Stimulated activated CD8-positive, alpha-beta memory T cell treated with anti-CD3 and anti-CD28 coated beads, Interleukin-4, amount 100 ng/mL, for 48 hours (primary cell): ENCODE measurements at regions not wholly inside any gene's neighbourhood (a gene's known extent, or its start where the extent isn't known, plus 50 kb on each side); places are given as distances from the start of the nearest gene placed in this dataset.

Experiments
- DNase-seq: peaks from one replicate; pipeline ENCODE4 v3.0.0-alpha.2; 2020

DNA sequence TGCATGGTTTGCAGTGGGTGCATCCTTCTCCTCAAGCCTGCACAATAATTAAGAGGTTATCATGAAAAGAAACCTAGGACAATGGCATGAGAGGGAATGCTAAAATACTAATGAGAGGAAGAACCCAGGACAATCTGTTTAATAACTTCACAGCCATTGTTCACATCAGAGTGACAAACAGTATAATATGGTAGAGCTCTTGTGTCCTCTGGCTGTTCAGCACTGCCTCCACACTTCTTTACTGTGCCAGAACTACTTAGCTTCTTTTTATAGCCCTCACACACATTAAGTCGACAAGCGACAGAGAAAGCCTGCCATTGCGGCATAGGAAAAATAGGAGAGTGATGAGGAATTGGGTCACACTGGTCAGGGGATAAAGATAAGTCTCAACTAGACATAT is 65.0 kb upstream of the MEIS2 start:
- no peak for DNase-seq

DNA sequence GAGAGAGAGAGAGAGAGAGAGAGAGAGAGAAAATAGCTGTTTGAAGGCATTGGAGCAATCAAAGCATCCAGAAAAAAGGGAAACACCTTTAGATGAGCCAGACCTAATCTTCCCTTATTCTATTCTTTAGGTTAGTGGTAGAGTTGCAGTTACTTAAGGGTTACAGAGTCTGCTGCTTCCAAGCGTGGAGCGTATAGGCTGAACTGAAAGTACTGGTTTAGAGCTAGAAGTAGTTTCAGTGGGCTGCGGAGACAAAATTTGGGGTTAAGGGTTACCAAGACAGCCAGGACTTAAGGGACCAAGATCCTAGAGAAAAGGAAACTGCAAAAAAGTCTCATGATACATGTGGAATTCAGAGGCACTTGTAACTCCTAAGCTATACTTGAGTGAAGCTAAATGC is 66.1 kb upstream of the MEIS2 start:
- no peak for DNase-seq

DNA sequence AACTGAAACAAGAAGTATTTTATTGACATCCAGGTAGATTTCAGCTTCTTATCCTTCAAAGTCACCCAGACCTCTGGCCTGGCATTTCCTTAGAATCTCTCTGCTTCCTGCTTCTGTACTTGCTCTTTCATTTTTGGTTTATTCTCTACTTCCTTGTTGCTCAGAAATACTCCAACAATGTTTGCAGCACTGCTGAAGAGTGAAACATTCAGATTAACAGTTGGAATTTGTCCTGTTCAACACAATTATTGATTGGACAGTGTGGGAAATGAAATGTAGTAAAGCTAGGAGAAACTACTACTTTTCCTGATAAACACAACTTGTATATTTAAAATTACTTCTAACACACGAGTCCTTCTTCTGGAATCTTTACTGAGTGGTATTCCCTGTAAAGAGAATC is 81.0 kb upstream of the MEIS2 start:
- no peak for DNase-seq

DNA sequence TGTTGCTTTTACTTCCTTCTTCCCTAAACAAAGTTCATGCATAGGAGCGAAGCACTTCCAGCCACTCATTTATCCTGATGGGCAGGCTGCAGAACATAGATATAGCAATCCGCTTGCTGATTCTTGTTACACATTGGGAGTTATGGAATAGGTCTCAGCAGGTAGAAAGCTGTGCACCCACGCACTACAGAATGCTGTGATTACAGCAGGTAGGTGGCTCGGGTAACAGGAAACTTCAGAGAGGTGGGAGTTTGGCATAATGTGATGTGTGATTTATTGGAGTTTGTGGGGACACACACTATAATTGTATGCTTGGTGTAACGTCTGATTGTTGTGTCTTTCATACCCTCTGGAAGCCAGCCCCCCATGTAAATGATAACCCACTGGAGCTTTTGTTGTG is 99.2 kb upstream of the MEIS2 start:
- DNase-seq = no peak

DNA sequence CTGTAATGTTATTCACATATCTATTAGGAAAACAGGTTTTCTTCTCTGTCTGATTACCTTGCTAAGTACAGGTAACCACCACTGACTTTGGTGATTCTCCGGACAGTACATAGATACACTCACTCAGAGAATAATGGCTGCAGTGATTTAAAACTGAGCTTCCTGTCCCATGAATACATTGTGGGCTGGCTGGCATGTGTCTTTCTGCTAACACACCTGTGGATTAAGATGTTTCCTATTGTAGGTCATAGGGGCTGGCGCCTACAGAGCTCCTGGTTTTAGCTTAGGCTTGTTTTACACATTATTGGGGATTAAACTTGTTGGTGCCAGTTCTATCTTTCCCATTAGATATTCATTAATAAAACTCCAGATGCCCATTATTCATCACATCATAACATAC is 102.7 kb upstream of the MEIS2 start:
- no peak for DNase-seq

DNA sequence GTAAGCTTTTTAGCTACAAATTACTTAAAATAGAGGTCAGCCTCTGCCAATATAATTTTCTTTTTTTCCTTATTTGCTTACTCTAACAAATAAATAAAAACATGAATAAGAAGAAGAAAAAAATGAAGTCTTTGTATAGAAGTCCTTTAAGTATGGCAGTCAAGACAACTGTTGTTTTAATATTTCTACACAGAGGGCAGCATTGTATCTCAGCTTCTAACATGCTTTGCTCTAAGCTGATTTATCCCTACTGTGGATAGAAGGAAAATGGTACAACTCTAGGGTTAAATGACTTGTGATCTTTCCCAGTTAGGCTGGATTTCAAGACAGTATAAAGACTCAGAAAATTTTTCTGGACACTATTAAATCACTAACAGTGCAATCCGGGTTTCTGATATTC is 104.3 kb upstream of the MEIS2 start:
- no peak for DNase-seq

DNA sequence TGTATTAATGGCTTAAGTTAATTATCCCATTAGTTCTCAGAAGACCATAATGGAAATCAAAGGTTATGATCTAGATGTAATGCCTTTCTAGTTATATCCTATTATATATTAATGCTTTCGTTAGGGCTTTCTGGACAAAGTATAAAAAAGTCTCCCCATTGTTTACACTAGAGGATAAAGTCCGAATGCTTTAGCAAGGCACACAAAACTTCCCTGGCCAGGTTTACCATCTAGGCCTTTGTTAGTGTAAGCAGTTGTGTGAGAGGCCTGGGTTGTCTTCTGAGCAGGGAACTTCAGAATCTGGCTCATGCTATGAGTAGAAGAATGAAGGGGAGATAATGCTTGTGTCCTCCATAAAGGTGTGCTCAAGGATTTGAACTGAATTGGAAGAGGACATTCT is 106.3 kb upstream of the MEIS2 start:
- no peak for DNase-seq

DNA sequence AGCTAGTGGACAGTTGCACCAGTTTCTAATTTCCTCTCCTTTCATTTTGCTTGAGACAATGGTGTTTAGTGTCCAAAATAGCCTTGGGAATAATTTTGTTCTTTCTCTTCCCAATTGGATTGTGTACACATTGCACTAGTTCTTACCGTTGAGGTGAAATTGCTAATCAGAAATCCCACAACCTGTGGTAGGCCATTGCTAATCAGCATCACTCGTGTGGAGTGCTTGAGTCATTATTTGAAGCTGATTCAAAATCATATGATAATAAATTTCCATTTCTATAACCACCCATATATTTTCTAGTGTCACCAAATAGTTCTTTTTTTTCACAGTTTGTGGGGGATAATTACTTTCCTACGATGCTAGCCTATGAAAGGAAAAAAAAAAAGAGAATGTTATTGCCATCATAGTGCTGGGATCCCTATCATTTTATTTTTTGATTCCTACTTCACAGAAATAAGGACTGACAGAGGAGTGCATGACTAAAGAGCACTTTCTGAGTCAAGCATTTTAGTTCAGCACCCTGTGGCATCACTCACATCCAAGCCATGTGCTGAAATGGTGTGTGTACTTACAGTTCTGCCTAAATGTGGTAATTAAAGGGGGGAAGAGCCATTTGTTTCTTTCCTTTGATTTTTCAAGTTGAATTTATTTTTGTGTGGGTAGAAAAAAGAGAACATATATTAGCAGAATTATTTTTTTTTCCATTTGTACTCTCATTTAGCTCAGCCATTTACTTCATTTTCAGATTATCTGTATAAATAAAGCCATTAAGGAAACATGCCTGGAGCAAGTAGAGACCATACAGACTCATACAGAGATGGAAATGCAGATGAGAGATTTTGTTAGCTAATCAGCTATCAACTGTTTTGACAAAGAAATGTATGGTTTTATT is 108.0 kb upstream of the MEIS2 start:
- no peak for DNase-seq

DNA sequence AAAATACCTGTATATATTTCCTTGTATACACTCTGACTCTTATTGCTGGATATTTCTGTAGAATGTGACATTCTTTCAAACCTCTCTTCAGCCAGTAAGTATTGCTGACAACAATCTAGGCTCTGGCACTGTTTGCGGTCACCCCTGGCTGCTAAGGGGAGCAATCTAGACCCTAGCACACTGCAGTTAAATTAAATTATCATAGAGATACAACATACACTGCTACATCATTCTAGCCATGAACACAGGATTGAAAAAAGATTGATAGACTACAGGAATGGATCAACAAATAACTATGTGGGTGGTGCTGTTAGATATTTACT is 108.7 kb upstream of the MEIS2 start:
- no peak for DNase-seq

DNA sequence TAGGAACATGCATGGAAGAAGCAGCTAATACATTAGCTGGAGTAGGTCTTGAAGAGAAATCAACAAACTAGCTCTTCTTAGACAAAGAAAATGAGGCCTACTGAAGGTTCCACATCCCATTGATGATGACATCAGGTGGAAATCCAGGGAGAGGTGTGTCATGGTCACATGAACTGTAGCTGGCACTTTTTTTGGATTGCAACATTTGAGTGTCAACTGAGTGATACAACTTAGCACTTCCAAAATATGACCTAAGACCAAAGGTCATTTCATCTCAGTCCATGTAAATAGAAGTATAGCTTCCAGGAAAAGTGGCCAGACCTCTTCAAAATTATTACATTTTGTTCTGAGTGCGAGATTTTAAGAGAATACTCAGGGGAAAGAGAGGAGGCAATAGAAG is 117.2 kb upstream of the MEIS2 start:
- DNase-seq = no peak

DNA sequence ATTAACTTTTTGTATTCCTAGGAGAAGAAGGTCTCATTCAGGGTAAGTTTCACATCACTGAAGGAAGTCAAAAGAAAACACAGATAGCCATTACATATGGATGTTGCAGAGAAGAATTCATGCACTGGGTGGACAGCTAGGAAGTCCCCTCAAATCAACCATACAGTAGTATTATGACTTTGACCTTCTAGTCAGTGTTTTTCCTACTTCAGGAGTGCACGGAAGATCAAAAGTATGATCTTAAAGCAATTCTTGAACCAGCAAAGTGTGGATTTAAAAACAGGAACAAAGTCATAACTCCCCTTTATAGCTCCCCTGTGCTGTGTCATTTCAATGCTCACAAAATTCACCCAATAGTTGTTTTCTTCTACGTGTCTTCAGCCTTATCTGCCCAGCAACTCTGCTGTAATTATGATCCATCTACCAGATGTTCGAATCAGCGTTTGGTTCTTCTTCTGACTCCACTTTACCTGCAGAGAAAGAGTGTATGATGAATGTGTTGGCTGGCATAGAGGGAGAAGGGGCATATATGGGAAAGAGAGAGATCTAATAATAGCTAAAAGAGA is 118.1 kb upstream of the MEIS2 start:
- DNase-seq = no peak

DNA sequence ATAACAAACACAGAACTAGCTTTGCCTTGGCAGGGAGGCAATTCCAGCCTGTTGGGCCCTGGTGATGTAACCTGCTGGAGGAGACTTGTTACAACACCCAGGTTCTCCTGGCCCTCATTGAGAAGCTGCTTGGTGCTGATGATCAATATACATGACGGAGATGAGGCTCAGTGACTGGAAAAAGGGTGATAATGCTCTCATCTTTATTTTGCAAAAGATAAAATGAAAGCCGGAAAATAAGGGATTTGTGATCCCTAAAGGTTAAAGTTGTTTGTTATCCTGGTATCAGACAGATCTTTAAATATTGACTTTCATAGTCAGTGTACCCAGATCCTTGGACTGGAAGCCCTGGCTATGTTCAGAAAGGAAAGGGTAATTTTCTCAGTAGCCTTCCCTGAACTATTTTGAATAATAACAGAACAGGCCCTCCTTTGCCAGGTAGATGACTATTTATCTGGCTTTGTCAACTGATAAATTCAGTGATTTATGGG is 118.9 kb upstream of the MEIS2 start:
- DNase-seq = no peak

DNA sequence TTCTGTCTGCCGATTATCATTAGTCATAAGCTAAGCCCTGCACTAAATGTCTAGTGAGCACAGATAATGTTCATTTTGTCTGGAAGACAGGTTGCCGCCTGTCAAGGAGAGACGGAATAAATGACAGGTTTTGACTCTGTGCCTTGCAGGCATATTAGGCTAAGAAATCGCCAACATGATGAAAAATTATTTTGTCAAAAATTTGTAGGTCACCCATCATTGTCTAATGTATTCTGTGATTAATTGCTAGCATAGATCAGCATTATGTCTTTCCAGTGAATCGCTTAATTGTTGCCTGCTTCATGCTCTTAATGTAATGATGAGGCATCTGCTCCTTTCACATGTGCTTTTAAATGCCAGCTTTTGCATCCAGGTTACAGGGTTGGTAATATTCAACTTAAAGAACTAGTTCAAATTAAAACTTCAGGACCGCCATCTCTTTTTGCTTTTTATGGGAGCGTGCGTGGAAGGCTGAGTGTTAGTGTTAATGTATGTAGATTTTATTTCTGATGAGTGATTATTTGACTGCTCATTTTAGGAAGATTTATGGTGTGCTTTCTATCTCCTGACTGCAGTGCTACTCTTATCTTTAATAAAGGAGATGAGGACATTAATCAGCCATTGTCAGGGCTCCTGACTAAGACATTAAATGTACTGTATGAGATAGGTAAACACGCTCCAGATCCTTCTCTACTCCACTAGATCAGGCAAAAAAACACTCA is 120.8 kb upstream of the MEIS2 start:
- DNase-seq = no peak

DNA sequence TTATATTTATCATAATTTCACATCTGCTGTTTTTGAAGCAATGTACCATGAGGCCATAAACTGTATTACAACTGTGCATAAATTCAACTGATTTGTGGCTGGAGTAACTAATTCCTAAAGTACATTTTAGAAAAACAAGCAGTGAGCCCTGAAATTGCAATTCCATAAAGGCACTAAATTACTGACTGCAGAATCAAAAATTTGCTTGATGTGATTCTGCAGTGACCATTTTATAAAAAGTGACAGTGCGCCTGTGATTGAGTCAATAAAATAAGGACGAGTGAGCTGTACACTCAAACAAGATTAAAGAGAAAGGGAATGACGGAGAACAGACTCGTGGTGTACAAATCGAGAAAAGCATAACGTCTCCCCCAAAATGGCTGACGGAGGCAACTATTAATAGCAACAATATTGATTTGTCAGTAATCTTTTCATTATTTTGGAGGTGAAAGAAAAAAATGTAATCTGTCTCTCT is 121.4 kb upstream of the MEIS2 start:
- DNase-seq = no peak

DNA sequence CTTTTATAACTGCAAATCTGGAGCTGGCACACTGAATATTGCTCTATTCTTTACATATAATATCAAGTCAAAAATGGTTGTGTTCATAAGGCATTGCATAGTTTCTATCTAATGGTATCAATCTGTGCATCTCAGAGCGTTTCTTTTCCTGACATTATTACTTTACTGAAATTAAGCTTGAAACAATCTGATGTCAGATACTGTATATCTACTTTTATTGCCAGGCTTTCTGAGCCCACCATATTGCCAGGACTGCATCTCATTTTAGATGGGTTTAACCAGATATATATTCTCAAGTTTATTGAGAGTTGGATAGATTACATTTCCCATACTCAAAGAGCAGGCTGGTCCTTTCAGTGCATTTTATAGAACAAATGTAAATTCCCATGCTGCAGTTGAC is 122.7 kb upstream of the MEIS2 start:
- DNase-seq = no peak

DNA sequence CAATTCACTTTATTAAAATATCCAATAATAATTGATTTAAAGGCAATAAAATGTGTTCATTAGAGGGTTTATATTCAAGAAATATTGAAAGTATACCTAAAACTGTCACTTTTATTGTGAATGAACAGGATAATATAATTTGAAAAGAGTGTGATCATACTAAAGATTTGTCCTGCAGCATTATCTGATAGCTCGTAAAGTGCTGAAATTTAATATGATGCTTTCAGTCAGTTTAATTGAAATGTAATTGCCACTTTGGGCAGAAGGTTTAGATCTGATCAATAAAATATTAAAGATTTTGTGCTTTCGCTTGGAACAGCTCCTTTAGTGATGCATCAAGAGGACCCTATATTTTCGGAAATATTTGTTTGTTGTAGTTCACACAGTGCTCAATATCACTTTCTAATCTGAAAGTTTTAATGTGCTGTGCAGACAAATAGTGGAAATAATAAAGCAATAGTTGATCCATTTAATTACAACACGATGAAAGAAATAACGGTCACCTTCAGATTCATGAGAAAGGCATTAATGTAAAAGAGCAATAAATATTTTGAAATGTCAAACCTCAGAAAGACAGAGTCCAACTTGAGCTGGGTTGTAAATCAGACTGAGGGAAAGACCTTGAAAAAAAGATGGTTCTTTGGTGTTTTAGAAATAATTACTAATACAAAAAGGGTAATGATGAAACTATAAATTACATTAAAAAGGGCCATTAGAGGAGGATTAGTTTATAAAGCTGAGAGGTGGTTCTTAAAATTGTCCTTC is 129.7 kb upstream of the MEIS2 start:
- DNase-seq = no peak

DNA sequence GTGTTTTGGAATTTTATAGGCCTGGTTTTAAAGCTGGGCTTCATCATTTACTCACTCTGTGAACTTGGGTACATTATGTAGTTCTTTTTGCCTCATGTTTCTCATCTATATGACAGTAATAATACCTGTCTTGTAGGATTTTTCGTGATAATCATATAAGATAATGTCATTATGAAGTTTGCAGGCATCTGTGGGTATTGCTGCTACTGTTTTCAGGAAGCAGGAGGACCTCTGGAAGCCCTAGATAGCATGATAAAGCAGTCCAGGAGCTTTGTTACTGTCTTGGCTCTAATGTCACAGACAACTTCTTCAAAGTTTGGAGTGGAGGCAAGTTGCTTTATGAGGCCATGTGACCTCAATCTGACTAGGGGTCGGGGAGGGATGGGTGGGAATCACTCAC is 145.0 kb upstream of the MEIS2 start:
- no peak for DNase-seq

DNA sequence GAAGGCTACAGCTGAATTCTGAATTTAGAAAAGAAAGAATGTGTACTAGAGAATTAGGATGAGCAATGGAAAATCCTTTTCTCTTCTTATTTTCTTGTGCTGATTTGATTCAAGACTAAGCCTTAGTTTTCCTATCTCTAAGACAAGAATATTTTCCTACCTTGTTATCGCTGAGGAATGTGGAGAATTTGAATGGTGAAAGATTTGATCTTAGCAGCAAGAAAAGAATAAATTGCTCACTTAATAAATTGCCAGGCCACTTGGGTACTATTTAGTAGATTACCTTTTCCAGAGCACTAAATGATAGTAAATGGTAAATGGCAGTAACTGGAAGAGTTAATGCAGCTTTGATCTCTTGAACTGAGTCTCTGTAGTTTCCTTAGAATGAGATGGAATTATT is 145.7 kb upstream of the MEIS2 start:
- no peak for DNase-seq

DNA sequence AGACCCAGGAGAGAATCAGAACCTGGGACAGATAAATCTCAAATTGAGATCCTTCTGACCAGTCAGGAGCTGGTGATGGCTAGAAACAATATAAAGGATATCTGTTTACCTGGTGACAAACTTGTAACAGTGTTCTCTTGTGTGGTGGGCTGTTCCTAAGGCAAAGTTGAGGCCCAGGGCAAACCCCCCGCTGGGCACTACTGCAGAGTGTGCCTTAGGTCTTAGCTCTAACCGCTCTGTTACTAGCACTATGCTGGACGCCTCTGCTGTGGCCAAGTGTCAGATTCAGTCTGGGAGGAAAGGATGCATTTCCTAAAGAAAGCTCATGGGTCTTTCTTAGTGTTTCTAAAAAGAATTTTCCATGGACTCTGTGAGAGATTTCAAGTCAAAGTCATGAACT is 146.5 kb upstream of the MEIS2 start:
- no peak for DNase-seq

DNA sequence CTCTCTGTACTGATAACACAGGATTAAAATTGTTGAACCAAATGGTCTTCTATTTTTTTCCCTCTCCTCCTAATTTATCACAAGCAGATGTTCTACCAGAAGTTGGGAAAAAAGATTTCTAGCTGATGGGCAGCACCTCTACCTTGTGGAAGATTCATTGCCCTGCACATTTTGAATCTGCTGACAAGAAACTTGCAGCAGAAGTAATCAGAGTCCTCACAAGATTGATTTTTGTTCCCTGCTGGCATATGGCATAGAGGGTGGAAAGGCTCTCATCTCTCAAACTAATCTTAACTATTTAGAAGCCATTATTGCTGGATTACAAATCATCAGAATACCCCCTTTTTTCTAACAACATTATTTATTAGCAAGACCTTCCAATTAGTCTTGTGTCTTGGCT is 148.9 kb upstream of the MEIS2 start:
- DNase-seq = no peak

DNA sequence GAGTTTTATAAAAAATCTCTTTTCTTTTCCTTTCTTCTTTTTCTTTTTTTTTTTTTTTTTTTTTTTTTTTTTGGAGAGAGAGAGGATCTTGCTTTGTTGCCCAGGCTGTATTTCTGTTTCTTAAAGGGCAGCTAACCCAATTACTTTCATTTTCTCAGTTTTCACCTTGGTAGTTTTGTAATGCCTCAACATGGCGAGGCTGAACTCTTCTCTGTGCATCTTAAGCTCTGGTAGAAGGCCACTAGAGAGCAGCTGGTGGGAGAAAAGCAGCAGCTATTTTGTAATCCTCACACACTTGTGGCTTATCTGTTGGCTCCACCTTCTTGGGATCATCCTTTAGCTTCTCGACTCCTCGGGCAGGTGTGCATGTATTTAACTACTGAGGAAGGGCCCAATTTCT is 152.2 kb upstream of the MEIS2 start:
- no peak for DNase-seq

DNA sequence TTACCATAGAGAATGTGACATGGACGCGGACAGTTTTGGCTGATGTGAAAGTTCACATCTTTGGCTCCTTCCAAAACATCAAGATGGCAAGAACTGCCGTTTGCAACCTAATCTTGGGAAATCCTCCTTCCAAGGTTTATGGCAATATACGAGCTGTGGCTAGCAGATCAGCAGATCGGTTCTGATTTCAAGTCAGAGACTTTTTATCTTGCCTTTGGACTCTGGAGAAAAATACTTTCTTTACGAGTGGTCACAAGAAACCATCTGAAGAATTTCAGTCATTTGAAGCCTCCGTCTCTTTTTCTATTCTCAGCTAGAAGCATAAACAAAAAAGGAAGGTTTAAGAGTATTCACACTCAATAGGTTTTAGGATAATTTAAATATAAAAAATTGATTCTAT is 153.5 kb upstream of the MEIS2 start:
- no peak for DNase-seq

DNA sequence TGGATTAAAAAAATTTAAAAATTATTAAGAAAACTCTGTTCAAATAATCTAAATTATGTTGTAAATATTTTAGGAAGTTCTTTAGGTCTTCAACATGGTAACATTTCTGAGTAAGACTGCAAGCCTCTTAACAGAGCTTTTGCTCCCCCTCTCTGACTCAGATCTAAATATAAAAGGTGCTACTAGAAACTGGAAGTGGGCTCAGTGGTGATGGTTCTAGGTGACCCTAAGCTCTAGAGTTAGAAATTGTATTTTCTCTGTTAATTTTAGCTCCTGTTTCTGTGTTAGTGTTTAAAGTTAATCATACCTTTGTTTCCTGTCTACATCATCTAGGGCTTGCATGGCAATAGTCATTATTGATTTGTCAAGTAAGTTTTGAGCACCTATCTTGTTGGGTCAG is 159.9 kb upstream of the MEIS2 start:
- no peak for DNase-seq
